ENCODE measurements at regions not wholly inside any gene's neighbourhood (a gene's known extent, or its start where the extent isn't known, plus 50 kb on each side); places are given as distances from the start of the nearest gene placed in this dataset.

DNA sequence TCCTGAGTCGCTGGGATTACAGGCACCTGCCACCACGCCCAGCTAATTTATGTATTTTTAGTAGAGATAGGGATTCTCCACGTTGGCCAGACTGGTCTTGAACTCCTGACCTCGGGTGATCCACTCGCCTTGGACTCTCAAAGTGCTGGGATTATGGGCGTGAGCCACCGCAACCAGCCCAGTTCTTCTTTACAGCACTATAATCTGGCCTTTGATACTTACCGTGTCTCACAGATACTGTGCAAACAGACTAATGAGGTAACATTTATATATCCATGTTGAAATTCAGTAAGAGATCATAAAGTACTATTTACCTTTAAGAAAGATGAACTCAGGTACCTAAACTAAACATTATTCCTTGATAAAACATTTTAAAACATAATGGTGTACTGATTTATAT is 121.8 kb upstream of the PRR20A start:
- H3K27ac Mint-ChIP-seq = no peak overlapping the region
- ChIA-PET CTCF (no interaction called here), POLR2A (no interaction called here)
- H3K9me3 ChIP-seq (ENCODE audit: control extremely low read depth in 1 of 3, control insufficient read depth in 2 of 3, insufficient read depth in 1 of 3, low read length in 2 of 3) = peaks cover 0 to 1% (median 0%) of the 10 kb centered on the region in 3 donors
- DNase-seq = no peak
- ATAC-seq (ENCODE audit: low read depth) = no peak
- no peaks in the 10 kb centered on the region for H3K4me1 ChIP-seq (ENCODE audit: control insufficient read depth in 2 of 2, insufficient read depth in 2 of 2, low read length in 2 of 2)
- no peaks in the 10 kb centered on the region for H3K79me2 ChIP-seq (ENCODE audit: control insufficient read depth, insufficient read depth, low read length)
- TF ChIP-seq, protein P1, sequence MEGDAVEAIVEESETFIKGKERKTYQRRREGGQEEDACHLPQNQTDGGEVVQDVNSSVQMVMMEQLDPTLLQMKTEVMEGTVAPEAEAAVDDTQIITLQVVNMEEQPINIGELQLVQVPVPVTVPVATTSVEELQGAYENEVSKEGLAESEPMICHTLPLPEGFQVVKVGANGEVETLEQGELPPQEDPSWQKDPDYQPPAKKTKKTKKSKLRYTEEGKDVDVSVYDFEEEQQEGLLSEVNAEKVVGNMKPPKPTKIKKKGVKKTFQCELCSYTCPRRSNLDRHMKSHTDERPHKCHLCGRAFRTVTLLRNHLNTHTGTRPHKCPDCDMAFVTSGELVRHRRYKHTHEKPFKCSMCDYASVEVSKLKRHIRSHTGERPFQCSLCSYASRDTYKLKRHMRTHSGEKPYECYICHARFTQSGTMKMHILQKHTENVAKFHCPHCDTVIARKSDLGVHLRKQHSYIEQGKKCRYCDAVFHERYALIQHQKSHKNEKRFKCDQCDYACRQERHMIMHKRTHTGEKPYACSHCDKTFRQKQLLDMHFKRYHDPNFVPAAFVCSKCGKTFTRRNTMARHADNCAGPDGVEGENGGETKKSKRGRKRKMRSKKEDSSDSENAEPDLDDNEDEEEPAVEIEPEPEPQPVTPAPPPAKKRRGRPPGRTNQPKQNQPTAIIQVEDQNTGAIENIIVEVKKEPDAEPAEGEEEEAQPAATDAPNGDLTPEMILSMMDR (IDR thresholded peaks at IDR 0.05) = no peak
- TF ChIP-seq EZH2 (IDR thresholded peaks at IDR 0.05; ENCODE audit: borderline replicate concordance, insufficient read depth, low read depth, low read length, poor library complexity, severe bottlenecking) = no peak
- no peaks in the 10 kb centered on the region for H4K20me1 ChIP-seq (ENCODE audit: control insufficient read depth, insufficient read depth, low read length, poor library complexity, severe bottlenecking)
- intact Hi-C loops (cut with micrococcal nuclease) = no loop called here
- no peak overlapping the region for H3K4me3 ChIP-seq (ENCODE audit: control extremely low read depth in 1 of 5, extremely low read depth in 1 of 5, insufficient read depth in 1 of 5, low read depth in 2 of 5, low read length in 4 of 5)
- WGBS (ENCODE audit: insufficient coverage) = 100% methylated on average over 1 of the region's 8 CpGs
- no peak overlapping the region for H3K27ac ChIP-seq (ENCODE audit: low read length in 2 of 2)
- no peaks in the 10 kb centered on the region for H3K4me1 Mint-ChIP-seq
- H2AFZ ChIP-seq (ENCODE audit: insufficient read depth, low read depth, low read length, poor library complexity, severe bottlenecking) = no peak overlapping the region
- no peak overlapping the region for H3K4me3 Mint-ChIP-seq
- H3K36me3 ChIP-seq (replicated peaks in 1 of 2; ENCODE audit: control extremely low read depth in 1 of 2, control insufficient read depth in 1 of 2, extremely low read depth in 1 of 2, insufficient read depth in 2 of 2, low read length in 1 of 2) = no peaks in the 10 kb centered on the region
- no peak overlapping the region for H3K9ac ChIP-seq (ENCODE audit: low read length)
- H3K27me3 Mint-ChIP-seq = no peaks in the 10 kb centered on the region
- H3K4me2 ChIP-seq (replicated peaks; ENCODE audit: low read depth, low read length, poor library complexity, severe bottlenecking) = no peak overlapping the region
- H3K27me3 ChIP-seq (replicated peaks in 1 of 4; ENCODE audit: control extremely low read depth in 1 of 4, control insufficient read depth in 3 of 4, insufficient read depth in 4 of 4, low read length in 3 of 4) = no peaks in the 10 kb centered on the region
- peaks cover 3% of the 10 kb centered on the region for H3K9me3 Mint-ChIP-seq (ENCODE audit: insufficient read depth)

DNA sequence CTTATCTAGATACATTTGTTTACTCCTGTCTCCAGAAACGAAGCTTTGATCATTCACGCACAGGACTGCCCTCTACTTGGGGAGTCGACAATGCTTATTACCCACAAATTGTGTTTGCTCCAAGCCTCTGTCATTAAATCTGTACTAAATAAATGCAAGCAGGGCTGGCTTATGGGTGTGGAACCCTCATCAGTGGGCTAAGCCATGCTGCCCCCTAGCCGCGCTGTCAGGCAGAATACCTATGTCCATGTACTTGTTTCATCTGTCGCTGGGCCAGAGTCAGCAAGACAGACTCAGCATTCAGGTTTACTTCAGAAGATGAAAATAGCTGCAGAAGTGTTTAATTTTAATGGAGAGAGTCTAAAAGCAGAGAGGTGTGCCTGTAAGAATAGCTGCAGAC is 110.0 kb upstream of the PRR20A start:
- no peak overlapping the region for H3K9ac ChIP-seq (ENCODE audit: low read length)
- no peaks in the 10 kb centered on the region for H3K79me2 ChIP-seq (ENCODE audit: control insufficient read depth, insufficient read depth, low read length)
- H3K36me3 ChIP-seq (replicated peaks in 1 of 2; ENCODE audit: control extremely low read depth in 1 of 2, control insufficient read depth in 1 of 2, extremely low read depth in 1 of 2, insufficient read depth in 2 of 2, low read length in 1 of 2) = no peaks in the 10 kb centered on the region
- no peak for TF ChIP-seq EZH2 (IDR thresholded peaks at IDR 0.05; ENCODE audit: borderline replicate concordance, insufficient read depth, low read depth, low read length, poor library complexity, severe bottlenecking)
- TF ChIP-seq, protein P1 (IDR thresholded peaks at IDR 0.05) = no peak
- intact Hi-C loops (cut with micrococcal nuclease) = no loop called here
- no peak overlapping the region for H2AFZ ChIP-seq (ENCODE audit: insufficient read depth, low read depth, low read length, poor library complexity, severe bottlenecking)
- DNase-seq (no peak), ATAC-seq (ENCODE audit: low read depth) (no peak)
- Mint-ChIP-seq H3K27me3 (no peaks in the 10 kb centered on the region), H3K27ac (no peak overlapping the region), H3K4me3 (no peak overlapping the region), H3K9me3 (ENCODE audit: insufficient read depth) (peaks cover 2% of the 10 kb centered on the region), H3K4me1 (no peaks in the 10 kb centered on the region)
- no peaks in the 10 kb centered on the region for H3K4me1 ChIP-seq (ENCODE audit: control insufficient read depth in 2 of 2, insufficient read depth in 2 of 2, low read length in 2 of 2)
- no peak overlapping the region for H3K4me3 ChIP-seq (ENCODE audit: control extremely low read depth in 1 of 5, extremely low read depth in 1 of 5, insufficient read depth in 1 of 5, low read depth in 2 of 5, low read length in 4 of 5)
- H3K9me3 ChIP-seq (ENCODE audit: control extremely low read depth in 1 of 3, control insufficient read depth in 2 of 3, insufficient read depth in 1 of 3, low read length in 2 of 3) = peaks cover 1 to 6% (median 2%) of the 10 kb centered on the region in 3 donors
- POLR2A ChIA-PET = no interaction called here
- 90% methylated on average over 3 of the region's 6 CpGs for whole genome bisulfite sequencing (ENCODE audit: insufficient coverage)
- H3K27me3 ChIP-seq (replicated peaks in 1 of 4; ENCODE audit: control extremely low read depth in 1 of 4, control insufficient read depth in 3 of 4, insufficient read depth in 4 of 4, low read length in 3 of 4) = no peaks in the 10 kb centered on the region
- no peak overlapping the region for H3K27ac ChIP-seq (ENCODE audit: low read length in 2 of 2)
- CTCF ChIA-PET = no interaction called here
- no peak overlapping the region for H3K4me2 ChIP-seq (replicated peaks; ENCODE audit: low read depth, low read length, poor library complexity, severe bottlenecking)
- H4K20me1 ChIP-seq (ENCODE audit: control insufficient read depth, insufficient read depth, low read length, poor library complexity, severe bottlenecking) = no peaks in the 10 kb centered on the region

Measured in B cell (primary cell).